Anterior cingulate cortex (tissue), 58 donors: ENCODE measurements at regions not wholly inside any gene's neighbourhood (a gene's known extent, or its start where the extent isn't known, plus 50 kb on each side); places are given as distances from the start of the nearest gene placed in this dataset.

ENCODE experiments used
- DNase-seq, 58 donors: peaks; one replicate each; lab custom pipeline; 2025; lab: John Stamatoyannopoulos, UW

DNA sequence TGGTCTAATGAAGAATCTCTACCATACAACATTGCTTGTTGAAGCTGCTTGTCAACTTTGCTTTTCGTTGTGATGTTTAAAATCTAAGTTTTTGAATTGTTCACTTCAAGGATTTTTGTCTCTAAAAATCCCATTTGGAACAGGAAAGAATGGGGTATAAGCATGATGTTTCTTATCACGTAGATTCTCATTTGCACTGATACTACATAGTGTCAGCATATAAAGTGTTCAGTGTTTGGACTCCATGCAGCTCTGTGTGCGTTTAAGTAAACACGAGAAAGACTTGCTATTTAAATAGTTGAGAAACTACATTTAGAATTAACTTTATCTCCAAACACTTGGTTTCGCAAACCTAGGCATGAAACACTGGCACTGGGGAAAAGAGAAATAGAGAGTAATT, 452.5 kb downstream of the NKX6-1 start:
- no peak for DNase-seq

- DNase-seq = no peak
These were observed 457.7 kb downstream of the NKX6-1 start for GRCh38 chr4:84041426-84041825.

- DNase-seq = no peak
These were observed 463.5 kb downstream of the NKX6-1 start for GRCh38 chr4:84035568-84035967.

DNA sequence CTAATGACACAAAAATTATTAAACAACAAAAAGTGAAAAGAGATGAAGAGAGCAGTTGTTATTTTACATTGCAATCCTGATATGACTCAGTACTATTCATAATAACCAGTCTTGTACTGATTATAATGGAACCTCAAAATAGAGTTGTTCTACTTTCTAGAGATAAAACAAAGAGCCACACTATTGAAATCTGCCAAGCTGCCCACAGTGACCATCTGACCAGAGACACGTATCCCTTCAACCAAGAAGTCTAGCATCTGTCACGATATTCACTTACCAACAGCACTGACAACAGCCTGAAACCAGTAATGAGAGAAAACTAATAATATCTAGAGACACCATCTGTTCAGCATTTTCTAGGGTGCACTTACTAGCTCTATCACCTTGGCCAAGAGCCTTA, 466.7 kb downstream of the NKX6-1 start:
- DNase-seq = no peak

DNA sequence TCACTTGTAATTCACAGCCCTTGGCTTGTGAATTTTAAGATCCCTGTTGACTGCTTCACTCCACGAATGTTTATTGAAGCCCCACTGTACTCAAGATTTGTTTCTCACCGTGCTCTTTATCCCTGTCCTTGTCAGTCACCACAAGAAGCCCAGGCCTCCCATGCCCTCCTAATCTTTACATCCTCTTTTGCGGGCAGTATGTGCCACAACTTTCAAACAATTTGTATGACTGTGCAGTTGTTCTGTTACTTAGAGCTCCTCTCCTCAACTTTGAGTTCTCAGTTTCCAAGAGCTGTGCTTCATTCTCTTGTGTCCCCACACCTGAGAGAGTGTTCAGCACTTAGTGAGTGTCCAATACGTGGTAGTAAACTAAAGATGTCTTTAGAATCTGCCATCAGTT, 467.7 kb downstream of the NKX6-1 start:
- DNase-seq = no peak

GRCh38 chr4:84028340-84028739, 470.8 kb downstream of the NKX6-1 start:
- no peak for DNase-seq

- no peak for DNase-seq
These were observed 474.7 kb downstream of the NKX6-1 start for GRCh38 chr4:84024405-84024804.

GRCh38 chr4:84022564-84022963, 476.5 kb downstream of the NKX6-1 start:
- DNase-seq = no peak

DNA sequence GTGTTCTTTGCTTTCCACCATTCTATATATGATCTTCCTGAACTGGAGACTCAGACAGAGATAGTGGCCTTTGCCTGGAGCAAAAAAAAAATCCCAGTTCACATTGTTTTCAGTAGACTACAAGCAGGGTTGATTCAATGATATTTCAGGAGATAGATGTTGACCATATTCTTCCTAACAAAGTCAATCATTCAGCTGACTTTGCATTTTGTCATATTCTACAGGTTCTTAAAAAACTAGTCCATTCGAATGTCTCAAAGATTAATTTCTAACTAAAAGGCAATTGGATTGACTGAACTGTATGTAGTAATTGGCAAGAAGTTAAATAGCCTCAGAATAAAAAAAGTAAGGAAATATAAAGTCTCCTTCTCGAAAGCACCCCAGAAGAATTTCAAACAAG, 479.5 kb downstream of the NKX6-1 start:
- no peak for DNase-seq

- DNase-seq = no peak
These were observed 467.1 kb downstream of the GPAT3 start for GRCh38 chr4:84003046-84003445.

DNA sequence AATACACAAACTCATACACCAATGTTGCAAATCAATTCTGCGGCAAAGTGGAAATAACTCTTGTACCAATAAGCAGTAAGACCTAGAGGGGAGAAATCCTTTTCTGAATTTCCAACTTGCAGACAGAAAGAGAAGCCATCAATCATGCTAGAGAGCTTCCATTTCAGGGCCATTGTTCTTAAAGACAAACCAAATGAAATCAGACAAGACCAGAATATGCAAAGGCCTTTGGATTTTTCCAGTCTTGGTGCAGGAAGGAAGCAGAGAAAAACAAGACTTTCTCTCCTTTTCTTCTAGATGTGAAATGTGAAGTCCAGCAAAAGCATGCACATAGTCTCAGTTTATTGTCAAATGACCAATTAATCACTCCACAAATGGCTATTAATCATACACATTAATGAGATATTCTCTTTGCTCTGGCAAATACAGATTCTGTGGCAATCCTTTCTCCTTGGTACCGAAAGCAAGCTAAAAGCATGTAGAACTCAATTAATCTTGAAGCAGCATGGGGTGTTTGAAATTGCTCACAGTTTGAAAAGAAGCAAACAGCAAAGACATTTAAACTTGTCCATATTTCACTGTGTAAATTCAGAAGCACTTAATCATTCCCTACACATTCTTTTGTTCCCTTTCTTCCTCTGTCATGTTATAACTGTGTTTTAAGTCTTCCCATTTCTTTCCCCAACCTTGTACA, 466.1 kb downstream of the GPAT3 start:
- no peak for DNase-seq

DNA sequence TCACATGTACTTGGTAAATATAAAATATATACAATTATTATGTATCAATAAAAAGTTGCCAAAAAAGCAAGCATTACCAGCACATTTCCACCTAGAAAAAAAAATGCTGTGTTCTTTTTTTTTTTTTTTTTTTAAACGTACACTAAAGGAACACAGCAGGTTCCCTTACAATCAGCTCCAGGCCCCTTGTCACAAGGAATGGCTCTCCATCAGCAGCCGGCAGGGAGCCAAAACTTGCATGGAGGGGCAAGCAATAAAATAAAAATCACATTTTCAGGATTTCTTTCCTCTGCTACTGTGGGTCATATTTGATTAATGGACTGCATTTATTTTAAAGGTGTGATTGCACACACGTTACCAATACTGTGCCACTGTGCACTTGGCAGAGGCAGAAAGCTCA, 460.3 kb downstream of the GPAT3 start:
- no peak for DNase-seq

DNA sequence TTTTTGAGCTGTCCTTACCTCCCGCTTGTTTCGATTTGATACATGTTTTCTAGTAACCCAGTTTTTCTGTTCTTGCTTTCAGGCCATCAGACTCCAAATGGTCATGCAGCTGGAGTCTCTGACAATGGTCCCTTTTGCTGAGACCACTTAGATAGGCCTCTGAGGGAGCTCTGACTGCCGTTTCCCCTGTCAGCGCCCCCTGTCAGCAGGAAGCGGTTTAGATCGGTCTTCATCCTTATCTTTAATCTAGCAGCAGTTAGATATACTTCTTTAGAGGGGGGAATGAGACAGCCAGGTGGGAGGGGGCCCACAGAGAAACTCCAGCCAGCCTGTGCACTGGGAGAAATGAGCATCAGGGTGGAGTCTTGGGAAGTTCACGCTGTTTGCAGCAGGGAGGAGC, 457.9 kb downstream of the GPAT3 start:
- DNase-seq = no peak

DNA sequence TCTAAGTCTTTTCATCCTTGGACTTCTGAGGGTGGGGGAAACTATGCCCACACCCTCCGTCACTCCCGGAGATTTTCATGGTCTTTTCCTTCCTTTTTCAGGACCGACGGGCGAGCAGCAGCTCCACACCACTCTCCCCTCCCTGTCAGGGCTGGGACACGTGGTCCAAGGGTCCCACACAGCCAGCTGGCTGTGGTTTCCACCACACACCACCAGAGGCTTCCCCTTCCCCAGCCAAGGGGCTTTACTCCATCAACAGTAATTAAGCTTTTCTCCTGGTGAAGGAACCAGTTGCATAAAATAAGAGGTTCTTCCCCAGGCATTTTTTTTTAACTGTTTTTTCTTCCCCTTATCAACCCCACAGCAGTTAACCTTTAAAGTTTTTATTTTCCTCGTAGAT, 453.9 kb downstream of the GPAT3 start:
- DNase-seq = no peak

DNA sequence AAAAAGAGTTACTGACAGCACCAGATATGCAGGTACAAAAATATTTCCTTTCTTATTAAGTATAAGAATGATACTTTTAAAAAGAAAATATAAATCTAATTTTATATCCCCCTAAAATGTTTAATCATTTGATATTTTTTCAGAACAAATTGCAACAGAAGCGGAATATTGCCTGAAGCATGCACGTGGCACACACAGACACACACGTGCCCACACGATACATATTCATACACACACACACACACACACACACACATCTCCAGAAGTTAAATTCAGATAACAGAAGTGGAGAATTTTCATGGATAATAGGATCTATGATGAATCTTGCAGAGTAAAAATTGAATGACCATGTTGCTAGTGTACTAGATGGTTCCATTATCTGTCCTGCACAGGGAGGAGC, 445.2 kb downstream of the GPAT3 start:
- DNase-seq = no peak

DNA sequence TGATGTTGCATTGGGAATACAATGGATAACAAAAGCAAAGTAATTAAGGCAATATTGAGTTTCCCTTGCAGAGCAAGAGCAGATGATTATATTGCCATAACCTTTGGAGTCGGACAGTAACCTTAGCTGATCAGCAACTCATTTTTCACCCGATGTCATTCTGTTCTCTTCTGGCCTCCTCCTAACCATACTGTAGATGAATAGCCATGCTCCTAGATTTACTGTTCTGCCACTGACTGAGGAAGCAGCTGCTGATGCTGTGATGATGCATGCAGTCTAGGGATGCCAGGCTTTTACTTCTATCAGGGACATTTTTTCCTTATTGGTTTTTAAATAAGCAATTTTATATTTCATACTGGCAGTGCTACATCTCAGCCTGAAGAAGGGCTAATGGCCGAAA, 443.9 kb downstream of the GPAT3 start:
- no peak for DNase-seq

DNA sequence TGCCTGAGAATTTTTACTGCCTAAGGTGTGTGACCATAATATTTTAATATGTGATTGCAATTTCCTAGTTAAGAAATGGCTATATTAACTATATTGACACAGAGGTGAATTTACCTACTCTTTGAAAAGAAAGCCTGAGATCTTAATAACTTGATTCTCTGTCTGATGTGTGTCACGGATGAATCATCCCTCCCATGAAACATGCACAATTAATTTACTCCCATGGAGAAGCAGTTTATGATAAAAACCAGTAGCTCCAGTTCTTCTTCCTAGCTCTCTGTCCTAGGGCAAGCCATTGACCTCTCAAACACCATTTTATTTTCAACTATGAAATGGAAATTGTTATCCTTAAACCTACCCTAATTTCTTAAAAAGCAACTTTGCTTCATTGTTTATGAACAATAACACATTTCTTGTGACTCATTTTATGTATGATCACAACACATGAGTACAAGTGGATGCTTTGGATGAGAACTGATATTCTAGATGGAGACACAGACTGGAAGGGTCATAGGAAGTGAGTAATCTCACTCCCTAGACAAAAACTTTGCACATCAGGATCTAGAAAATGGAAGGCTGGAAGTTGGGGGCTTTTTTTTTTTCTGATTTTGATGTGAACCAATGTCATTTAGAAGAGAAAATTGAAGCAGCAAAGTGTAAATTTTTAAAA, 438.3 kb downstream of the GPAT3 start:
- DNase-seq = no peak

GRCh38 chr4:83964996-83965541, 429.2 kb downstream of the GPAT3 start:
- DNase-seq = no peak

- no peak for DNase-seq
These were observed 426.6 kb downstream of the GPAT3 start for GRCh38 chr4:83962492-83962891.

DNA sequence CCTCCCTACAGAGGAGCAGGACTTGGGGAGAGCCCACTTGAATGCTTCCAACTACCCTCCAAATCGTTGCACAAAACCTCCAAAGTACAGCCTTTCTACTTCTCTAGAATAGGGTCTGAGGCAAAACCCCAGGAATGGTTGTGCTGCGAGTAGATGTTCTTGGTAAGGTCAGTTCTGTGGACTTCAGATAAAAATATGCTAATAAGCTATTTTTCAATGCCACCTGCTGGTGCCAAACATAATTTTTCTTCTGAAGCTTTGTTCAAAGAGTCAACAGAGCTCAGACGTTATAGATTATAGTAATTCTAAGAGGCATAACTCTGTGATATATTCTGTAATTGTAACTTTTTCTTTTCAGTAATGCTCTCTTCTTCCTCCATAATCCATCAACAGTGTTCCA, 425.7 kb downstream of the GPAT3 start:
- DNase-seq = no peak

- no peak for DNase-seq
These were observed 423.3 kb downstream of the GPAT3 start for GRCh38 chr4:83959160-83959559.

GRCh38 chr4:83947830-83948193, 411.9 kb downstream of the GPAT3 start:
- no peak for DNase-seq
